Upper lobe of left lung (tissue), 6 donors: ENCODE measurements at regions not wholly inside any gene's neighbourhood (a gene's known extent, or its start where the extent isn't known, plus 50 kb on each side); places are given as distances from the start of the nearest gene placed in this dataset.

Experiments
- ATAC-seq, 2 donors: fragments of 200-7000 bp; cut with Tn5 transposase; one replicate each; pipeline ENCODE4 v1.9.1; 2022; ENCODE audit warnings: mild to moderate bottlenecking in 2 of 2, moderate library complexity in 2 of 2; ENCODE audit not compliant: low FRiP score in 2 of 2
- DNase-seq, 2 donors: peaks; one replicate each; pipeline ENCODE4 v3.0.0-alpha.2; 2019 to 2020
- H3K27ac ChIP-seq, 4 donors: fragments of 200-600 bp; sonication (generic); one replicate each; pipeline ENCODE4 v1.5.1; 2016 to 2019
- H3K27me3 ChIP-seq, 4 donors: fragments of 200-600 bp; sonication (generic); one replicate each; pipeline ENCODE4 v1.5.1; 2017 to 2019
- H3K36me3 ChIP-seq, 4 donors: fragments of 200-600 bp; sonication (generic); one replicate each; pipeline ENCODE4 v1.5.1; 2016 to 2019
- H3K4me1 ChIP-seq, 4 donors: fragments of 200-600 bp; sonication (generic); one replicate each; pipeline ENCODE4 v1.5.1; 2018 to 2019
- H3K4me3 ChIP-seq, 4 donors: fragments of 200-600 bp; sonication (generic); one replicate each; pipeline ENCODE4 v1.5.1; 2017 to 2019; ENCODE audit warnings: mild to moderate bottlenecking in 2 of 4, moderate library complexity in 1 of 4
- H3K9me3 ChIP-seq, 4 donors: fragments of 200-600 bp; sonication (generic); one replicate each; pipeline ENCODE4 v1.5.1; 2018 to 2019
- CTCF ChIP-seq, 6 experiments: fragments of 450-650 bp in 4 of 6; fragments of 200-600 bp in 2 of 6; sonication (generic) in 2 of 6; IDR thresholded peaks; one replicate each; pipeline ENCODE4 v1.5.1; 2016 to 2019; ENCODE audit warnings: antibody characterized with exemption in 6 of 6
- EP300 ChIP-seq, 4 donors: sonication (generic); formaldehyde crosslinking; IDR thresholded peaks; one replicate each; pipeline ENCODE4 v1.5.1; 2017; ENCODE audit warnings: antibody characterized with exemption in 4 of 4, control low read depth in 2 of 4
- POLR2A ChIP-seq, 4 donors: fragments of 450-650 bp; IDR thresholded peaks; one replicate each; pipeline ENCODE4 v1.5.1; 2016 to 2017; ENCODE audit warnings: antibody characterized with exemption in 4 of 4, mild to moderate bottlenecking in 2 of 4
- POLR2AphosphoS5 ChIP-seq, 2 donors: sonication (generic); formaldehyde crosslinking; IDR thresholded peaks; one replicate each; pipeline ENCODE4 v1.5.1; 2017; ENCODE audit warnings: antibody characterized with exemption in 2 of 2
- WGBS, 2 donors: methylation state at CpG; one replicate each; pipeline ENCODE4 v1.1.5; 2017 to 2018; 5-methylcytosine and 5-hydroxymethylcytosine counted together
- donor health status: DM: no; HTN: no; CAD: no; lungs with moderate emphysema.
- donor health status: DM: no; HTN: yes; CAD: no; lungs with severe emphysema.

GRCh38 chr5:34551911-34552433 lies 104.2 kb upstream of the RAI14 start:
- Histone ChIP-seq H3K27ac (no peak overlapping the region), H3K4me1 (no peaks in the 10 kb centered on the region), H3K36me3 (no peaks in the 10 kb centered on the region), H3K27me3 (no peaks in the 10 kb centered on the region), H3K4me3 (no peak overlapping the region), H3K9me3 (peaks cover 0 to 10% (median 0%) of the 10 kb centered on the region in 4 donors)
- DNase-seq (no peak), ATAC-seq (peak in 1 of 2 donors; percentile 66)
- 72 to 74% methylated on average over 4 of the region's 4 CpGs for WGBS, 2 donors
- TF ChIP-seq POLR2AphosphoS5 (IDR thresholded peaks at IDR 0.05) (no peak), EP300 (IDR thresholded peaks at IDR 0.05) (no peak), POLR2A (IDR thresholded peaks at IDR 0.05) (no peak), CTCF (IDR thresholded peaks at IDR 0.05) (no peak)

DNA sequence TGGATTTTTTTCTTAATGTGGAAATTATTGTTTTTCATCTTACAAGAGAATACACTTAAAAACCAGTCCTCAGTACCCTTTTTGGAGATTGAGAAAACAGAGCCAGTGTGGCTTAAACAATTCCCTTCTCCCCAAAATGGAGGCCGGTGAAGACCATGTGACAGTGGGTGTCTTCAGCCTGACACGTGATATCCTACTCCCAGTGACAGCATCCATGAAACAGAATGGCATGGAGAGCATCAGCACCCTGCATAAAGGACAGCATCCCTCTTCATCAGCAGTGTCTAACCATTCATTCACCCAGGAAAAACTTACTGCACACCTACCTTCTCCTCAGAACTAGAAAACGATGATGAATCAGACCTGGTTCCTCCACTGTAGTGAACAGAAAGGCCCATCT lies 103.4 kb upstream of the RAI14 start:
- peaks cover 0 to 3% (median 0%) of the 10 kb centered on the region in 4 donors for H3K9me3 ChIP-seq
- H3K27me3 ChIP-seq, result no peaks in the 10 kb centered on the region
- no peaks in the 10 kb centered on the region for H3K4me1 ChIP-seq
- no peak for TF ChIP-seq POLR2A (IDR thresholded peaks at IDR 0.05)
- no peak for TF ChIP-seq EP300 (IDR thresholded peaks at IDR 0.05)
- no peak for TF ChIP-seq CTCF (IDR thresholded peaks at IDR 0.05)
- TF ChIP-seq POLR2AphosphoS5 (IDR thresholded peaks at IDR 0.05), result no peak
- ATAC-seq (no peak), DNase-seq (no peak)
- H3K36me3 ChIP-seq, result no peaks in the 10 kb centered on the region
- no peak overlapping the region for H3K27ac ChIP-seq
- no peak overlapping the region for H3K4me3 ChIP-seq
- WGBS, 2 donors, result 87 to 89% methylated on average over 3 of the region's 3 CpGs

GRCh38 chr5:34553581-34553980 lies 102.5 kb upstream of the RAI14 start:
- ATAC-seq, result no peak

GRCh38 chr5:34554641-34555040 lies 101.5 kb upstream of the RAI14 start:
- H3K9me3 ChIP-seq, result no peaks in the 10 kb centered on the region
- ATAC-seq (no peak), DNase-seq (no peak)
- no peak overlapping the region for H3K27ac ChIP-seq
- no peaks in the 10 kb centered on the region for H3K36me3 ChIP-seq
- H3K4me3 ChIP-seq, result no peak overlapping the region
- H3K4me1 ChIP-seq, result no peaks in the 10 kb centered on the region
- 58 to 66% methylated on average over 5 of the region's 5 CpGs for WGBS, 2 donors
- TF ChIP-seq EP300 (IDR thresholded peaks at IDR 0.05), result no peak
- TF ChIP-seq POLR2AphosphoS5 (IDR thresholded peaks at IDR 0.05), result no peak
- TF ChIP-seq CTCF (IDR thresholded peaks at IDR 0.05), result no peak
- TF ChIP-seq POLR2A (IDR thresholded peaks at IDR 0.05), result no peak
- H3K27me3 ChIP-seq, result no peaks in the 10 kb centered on the region

More at GRCh38 chr5:34553581-34553980, 102.5 kb upstream of the RAI14 start:
- Histone ChIP-seq H3K27me3 (no peaks in the 10 kb centered on the region), H3K27ac (no peak overlapping the region), H3K36me3 (no peaks in the 10 kb centered on the region), H3K4me3 (no peak overlapping the region), H3K9me3 (no peaks in the 10 kb centered on the region), H3K4me1 (no peaks in the 10 kb centered on the region)
- no peak for DNase-seq
- no peak for TF ChIP-seq CTCF (IDR thresholded peaks at IDR 0.05)
- TF ChIP-seq EP300 (IDR thresholded peaks at IDR 0.05), result no peak
- no peak for TF ChIP-seq POLR2AphosphoS5 (IDR thresholded peaks at IDR 0.05)
- no peak for TF ChIP-seq POLR2A (IDR thresholded peaks at IDR 0.05)
- 87 to 94% methylated on average over 3 of the region's 3 CpGs for WGBS, 2 donors
